HAP-1 (cell line): ENCODE measurements at regions not wholly inside any gene's neighbourhood (a gene's known extent, or its start where the extent isn't known, plus 50 kb on each side); places are given as distances from the start of the nearest gene placed in this dataset.

Experiments
- DNase-seq, 2 experiments: peaks; one replicate each; pipeline ENCODE4 v3.0.0-alpha.2; 2016 to 2020; ENCODE audit warnings: low spot score in 2 of 2
- H3K27me3 ChIP-seq: fragments of 250-450 bp; sonication (Bioruptor Pico); 2 replicates; pipeline ENCODE4 v1.5.1; 2020; ENCODE audit warnings: low read depth, mild to moderate bottlenecking, moderate library complexity
- H3K36me3 ChIP-seq: fragments of 250-450 bp; sonication (Bioruptor Pico); replicated peaks from 2 replicates; pipeline ENCODE4 v1.5.1; 2020; ENCODE audit warnings: mild to moderate bottlenecking
- H3K4me1 ChIP-seq: fragments of 250-450 bp; sonication (Bioruptor Pico); 2 replicates; pipeline ENCODE4 v1.5.1; 2020; ENCODE audit warnings: mild to moderate bottlenecking
- H3K4me3 ChIP-seq: fragments of 250-450 bp; sonication (Bioruptor Pico); 2 replicates; pipeline ENCODE4 v1.5.1; 2020; ENCODE audit warnings: mild to moderate bottlenecking, moderate library complexity
- H3K9me3 ChIP-seq: fragments of 250-450 bp; sonication (Bioruptor Pico); 2 replicates; pipeline ENCODE4 v1.5.1; 2020; ENCODE audit warnings: mild to moderate bottlenecking, moderate library complexity
- in situ Hi-C: fragments of 300-500 bp; cut with MboI; formaldehyde crosslinking; loops from 3 replicates; pipeline ENCODE4 v1.14.3; 2020; ENCODE audit warnings: low sequenced_read_pairs, inconsistent platforms, mixed read lengths

DNA sequence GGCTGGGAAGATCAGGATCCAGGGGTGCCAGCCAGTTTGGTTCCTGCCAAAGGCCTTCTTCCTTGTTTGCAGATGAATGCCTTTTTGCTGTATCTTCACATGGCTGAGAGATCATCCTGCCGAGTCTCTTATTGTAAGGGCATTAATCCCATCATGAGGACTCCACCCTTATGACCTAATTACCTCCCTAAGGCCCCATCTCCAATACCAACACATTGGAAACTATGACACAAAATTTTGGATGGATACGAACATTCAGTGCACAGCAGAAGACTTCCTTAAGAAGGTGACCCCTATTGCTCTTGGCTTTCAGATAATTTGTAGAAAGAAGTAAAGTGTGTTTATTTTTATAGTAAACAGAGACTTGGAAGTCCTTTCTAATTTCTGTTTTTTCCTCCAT is 1164.7 kb upstream of the CDH8 start:
- Histone ChIP-seq H3K4me3 (no peak overlapping the region), H3K4me1 (no peaks in the 10 kb centered on the region), H3K27me3 (no peaks in the 10 kb centered on the region), H3K36me3 (no peaks in the 10 kb centered on the region), H3K9me3 (no peaks in the 10 kb centered on the region)
- in situ Hi-C loops = no loop called here
- no peak for DNase-seq

DNA sequence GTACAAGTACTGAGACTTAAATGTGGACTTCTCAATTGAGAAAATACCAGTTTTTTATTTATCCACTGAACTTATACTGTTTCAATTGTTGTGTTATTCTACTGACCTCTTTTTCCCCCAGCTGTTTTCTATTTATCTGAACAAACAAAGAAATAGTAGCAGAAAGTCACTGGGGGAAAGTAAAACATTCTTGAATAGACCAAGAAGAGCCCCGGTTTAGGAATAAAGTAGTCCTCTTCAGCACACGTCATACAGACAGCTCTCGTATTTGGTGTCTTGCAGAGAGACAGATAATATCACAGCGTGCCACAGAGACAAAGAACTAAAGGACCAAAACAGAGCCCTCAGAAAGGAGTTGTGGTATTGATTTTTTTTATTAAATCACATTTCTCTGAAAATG is 1159.1 kb upstream of the CDH8 start:
- no peaks in the 10 kb centered on the region for H3K27me3 ChIP-seq
- H3K4me3 ChIP-seq = no peak overlapping the region
- H3K9me3 ChIP-seq = no peaks in the 10 kb centered on the region
- in situ Hi-C loops = no loop called here
- no peaks in the 10 kb centered on the region for H3K36me3 ChIP-seq
- H3K4me1 ChIP-seq = peaks cover 4% of the 10 kb centered on the region; the same call in 1 of the 2 replicates
- no peak for DNase-seq

DNA sequence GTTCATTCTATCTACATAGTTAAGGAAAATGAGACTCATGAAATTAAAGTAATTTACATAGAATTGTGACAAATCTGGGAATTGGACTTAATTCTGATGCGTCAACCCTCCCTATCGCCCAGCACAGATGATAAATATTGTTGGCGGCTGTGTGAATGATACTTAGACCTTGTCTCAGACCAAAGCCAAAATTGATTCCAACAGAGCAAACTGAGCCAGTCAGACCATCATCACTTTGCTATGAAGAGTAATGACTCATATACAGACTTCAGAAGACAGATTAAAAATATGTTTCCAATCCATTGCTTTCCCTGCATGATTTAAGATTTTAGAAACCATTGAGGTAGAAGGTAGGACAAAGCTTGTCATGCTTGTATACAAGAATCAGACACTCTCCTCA is 1156.7 kb upstream of the CDH8 start:
- H3K27me3 ChIP-seq = no peaks in the 10 kb centered on the region
- H3K36me3 ChIP-seq = no peaks in the 10 kb centered on the region
- DNase-seq = no peak
- peaks cover 4% of the 10 kb centered on the region; the same call in 1 of the 2 replicates for H3K4me1 ChIP-seq
- in situ Hi-C loops = no loop called here
- H3K9me3 ChIP-seq = no peaks in the 10 kb centered on the region
- H3K4me3 ChIP-seq = no peak overlapping the region

DNA sequence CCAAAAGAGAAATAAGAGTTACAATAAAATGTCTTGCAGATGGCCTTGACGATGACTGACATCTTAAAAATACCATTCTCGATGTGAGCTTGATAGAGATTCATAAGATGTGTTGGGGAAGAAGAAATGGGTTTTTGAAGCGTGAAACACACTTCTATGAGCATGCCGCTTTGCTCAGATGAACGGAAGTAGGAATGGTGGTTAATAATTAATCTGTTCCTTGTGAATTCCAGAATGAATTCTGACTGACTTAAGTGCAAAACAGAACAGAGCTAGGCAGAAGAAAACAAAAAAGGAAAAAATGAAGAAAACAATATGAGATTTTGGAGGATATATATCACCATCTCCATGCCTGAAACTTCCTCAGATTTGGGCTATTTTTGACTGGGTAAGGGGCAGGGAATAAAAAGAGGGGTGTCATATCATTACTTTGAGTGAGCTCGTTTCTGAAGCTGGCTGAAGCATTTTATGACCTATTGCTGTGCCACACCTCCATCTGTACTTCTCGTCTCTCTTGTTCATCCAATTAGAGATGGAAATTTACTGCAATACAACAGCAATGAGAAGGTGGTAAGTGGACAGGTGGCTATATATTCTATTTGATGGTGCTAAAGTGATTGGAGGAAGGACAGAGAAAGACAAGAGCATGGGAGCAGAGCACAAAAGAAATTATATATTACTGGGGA is 1152.0 kb upstream of the CDH8 start:
- Histone ChIP-seq H3K9me3 (no peaks in the 10 kb centered on the region), H3K4me1 (peaks cover 10% of the 10 kb centered on the region), H3K4me3 (no peak overlapping the region), H3K27me3 (no peaks in the 10 kb centered on the region), H3K36me3 (no peaks in the 10 kb centered on the region)
- DNase-seq = no peak
- in situ Hi-C loops = no loop called here

GRCh38 chr16:63187638-63188037 is 1151.4 kb upstream of the CDH8 start:
- Histone ChIP-seq H3K4me3 (no peak overlapping the region), H3K36me3 (no peaks in the 10 kb centered on the region), H3K4me1 (peaks cover 10% of the 10 kb centered on the region), H3K27me3 (no peaks in the 10 kb centered on the region), H3K9me3 (no peaks in the 10 kb centered on the region)
- no peak for DNase-seq
- in situ Hi-C loops = no loop called here

DNA sequence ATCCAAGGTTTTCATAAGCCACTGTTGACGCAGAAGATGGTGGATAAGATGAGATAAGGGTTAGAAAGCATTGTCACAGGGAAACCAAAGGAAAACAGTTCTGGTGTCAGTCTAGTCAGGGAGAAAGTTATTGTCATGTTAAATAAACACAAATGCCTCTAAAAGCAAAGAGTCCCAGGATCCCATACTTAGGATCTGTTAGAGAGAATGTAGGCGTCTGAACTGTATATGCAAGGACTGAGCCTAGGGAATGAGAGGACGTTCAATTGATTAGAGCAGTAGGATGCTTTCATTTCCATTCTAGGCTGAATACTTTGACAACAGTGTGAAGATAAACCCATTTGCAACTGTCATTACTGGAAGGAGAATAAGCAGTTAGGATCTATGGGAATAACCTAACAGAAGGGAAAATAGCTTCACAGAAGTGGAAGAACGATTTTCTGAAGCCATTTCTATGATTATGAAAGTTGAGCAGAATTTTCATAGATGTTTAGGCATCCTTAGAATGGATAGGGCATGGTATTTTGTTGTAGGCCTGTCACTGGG is 1149.1 kb upstream of the CDH8 start:
- peak in 1 of 2 experiments; percentile 72 for DNase-seq
- in situ Hi-C loops = no loop called here
- H3K4me3 ChIP-seq = no peak overlapping the region
- H3K36me3 ChIP-seq = no peaks in the 10 kb centered on the region
- no peaks in the 10 kb centered on the region for H3K27me3 ChIP-seq
- H3K4me1 ChIP-seq = peaks cover 5% of the 10 kb centered on the region
- no peaks in the 10 kb centered on the region for H3K9me3 ChIP-seq

GRCh38 chr16:63183743-63184142 is 1147.5 kb upstream of the CDH8 start:
- Histone ChIP-seq H3K4me3 (no peak overlapping the region), H3K9me3 (no peaks in the 10 kb centered on the region), H3K36me3 (no peaks in the 10 kb centered on the region), H3K4me1 (peaks cover 5% of the 10 kb centered on the region), H3K27me3 (no peaks in the 10 kb centered on the region)
- no peak for DNase-seq
- in situ Hi-C loops = no loop called here

- H3K4me1 ChIP-seq = no peaks in the 10 kb centered on the region
- no peaks in the 10 kb centered on the region for H3K36me3 ChIP-seq
- no peaks in the 10 kb centered on the region for H3K9me3 ChIP-seq
- in situ Hi-C loops = no loop called here
- H3K4me3 ChIP-seq = no peak overlapping the region
- DNase-seq = no peak
- no peaks in the 10 kb centered on the region for H3K27me3 ChIP-seq
Measured at GRCh38 chr16:63175313-63175712, 1139.1 kb upstream of the CDH8 start.

DNA sequence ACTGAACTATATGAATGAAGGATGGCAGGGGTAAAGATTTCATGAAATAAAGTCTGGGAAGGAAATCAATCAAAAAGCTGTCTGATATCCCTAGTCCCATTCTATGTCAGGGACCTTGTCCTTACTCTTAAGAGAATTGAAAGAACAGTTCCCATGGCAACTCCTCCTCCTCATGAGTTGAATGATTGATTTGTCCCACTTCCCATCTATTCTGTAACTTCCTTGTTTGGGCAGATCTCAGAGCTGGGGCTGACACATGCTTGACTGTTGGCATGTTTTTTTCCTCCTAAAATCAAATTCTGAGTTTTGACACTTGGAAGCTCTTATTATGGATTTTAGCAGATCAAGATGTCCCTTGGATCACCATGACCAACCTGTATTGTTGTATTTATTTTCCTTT is 1138.6 kb upstream of the CDH8 start:
- in situ Hi-C loops = no loop called here
- DNase-seq = no peak
- no peaks in the 10 kb centered on the region for H3K36me3 ChIP-seq
- H3K4me1 ChIP-seq = no peaks in the 10 kb centered on the region
- H3K9me3 ChIP-seq = no peaks in the 10 kb centered on the region
- no peaks in the 10 kb centered on the region for H3K27me3 ChIP-seq
- no peak overlapping the region for H3K4me3 ChIP-seq

DNA sequence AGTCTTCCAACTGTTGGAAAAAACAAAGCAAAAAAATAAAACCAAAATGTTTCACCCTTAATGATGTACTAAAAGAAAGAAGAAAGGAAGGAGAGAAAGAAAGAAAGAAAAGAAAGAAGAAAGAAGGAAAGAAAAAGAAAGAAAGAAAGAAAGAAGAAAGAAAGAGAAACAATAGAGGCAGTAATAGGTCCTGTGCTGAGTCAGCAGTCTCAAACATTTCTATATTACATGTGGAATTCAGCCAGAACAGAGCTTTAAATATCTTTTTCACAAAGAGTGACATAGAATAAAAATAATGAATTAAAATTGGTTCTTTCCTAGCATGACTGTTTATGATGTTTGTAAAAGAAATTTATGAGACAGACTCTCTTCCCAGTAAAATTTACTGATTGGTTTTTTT is 1135.3 kb upstream of the CDH8 start:
- Histone ChIP-seq H3K36me3 (no peaks in the 10 kb centered on the region), H3K9me3 (no peaks in the 10 kb centered on the region), H3K4me1 (no peaks in the 10 kb centered on the region), H3K4me3 (no peak overlapping the region), H3K27me3 (no peaks in the 10 kb centered on the region)
- no peak for DNase-seq
- in situ Hi-C loops = no loop called here

- no peaks in the 10 kb centered on the region for H3K27me3 ChIP-seq
- H3K4me1 ChIP-seq = no peaks in the 10 kb centered on the region; the same call in 1 of the 2 replicates
- in situ Hi-C loops = no loop called here
- DNase-seq = no peak
- no peak overlapping the region for H3K4me3 ChIP-seq
- no peaks in the 10 kb centered on the region for H3K36me3 ChIP-seq
- H3K9me3 ChIP-seq = no peaks in the 10 kb centered on the region
Measured at GRCh38 chr16:63169100-63169499, 1132.9 kb upstream of the CDH8 start.

GRCh38 chr16:63157818-63158217 is 1121.6 kb upstream of the CDH8 start:
- H3K4me3 ChIP-seq = no peak overlapping the region
- no peak for DNase-seq
- H3K9me3 ChIP-seq = no peaks in the 10 kb centered on the region
- in situ Hi-C loops = no loop called here
- H3K27me3 ChIP-seq = no peaks in the 10 kb centered on the region
- H3K4me1 ChIP-seq = no peaks in the 10 kb centered on the region
- H3K36me3 ChIP-seq = no peaks in the 10 kb centered on the region

DNA sequence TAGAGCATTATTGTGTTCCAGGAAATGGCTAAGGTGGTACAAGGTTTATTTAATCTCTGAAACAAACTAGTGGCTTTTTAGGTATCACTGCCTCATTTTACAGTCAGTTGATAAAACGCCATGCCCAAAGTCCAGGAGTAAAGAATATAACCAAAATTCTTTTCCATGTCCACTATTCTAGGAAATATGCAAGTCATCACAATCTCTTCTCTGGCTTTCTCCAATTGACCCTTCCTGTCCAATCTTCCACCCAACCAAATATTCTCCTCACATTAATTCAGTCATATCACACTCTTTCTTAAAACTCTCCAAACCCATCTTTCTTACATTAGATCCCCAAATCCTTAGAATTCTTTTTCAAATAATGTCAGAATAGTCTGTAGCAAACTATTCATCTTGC is 1110.0 kb upstream of the CDH8 start:
- Histone ChIP-seq H3K4me3 (no peak overlapping the region), H3K4me1 (no peaks in the 10 kb centered on the region), H3K27me3 (no peaks in the 10 kb centered on the region), H3K9me3 (no peaks in the 10 kb centered on the region), H3K36me3 (no peaks in the 10 kb centered on the region)
- in situ Hi-C loops = no loop called here
- DNase-seq = no peak

- no peak for DNase-seq
- Histone ChIP-seq H3K36me3 (no peaks in the 10 kb centered on the region), H3K9me3 (no peaks in the 10 kb centered on the region), H3K27me3 (no peaks in the 10 kb centered on the region), H3K4me1 (no peaks in the 10 kb centered on the region), H3K4me3 (no peak overlapping the region)
- in situ Hi-C loops = no loop called here
Measured at GRCh38 chr16:63145411-63145810, 1109.2 kb upstream of the CDH8 start.

DNA sequence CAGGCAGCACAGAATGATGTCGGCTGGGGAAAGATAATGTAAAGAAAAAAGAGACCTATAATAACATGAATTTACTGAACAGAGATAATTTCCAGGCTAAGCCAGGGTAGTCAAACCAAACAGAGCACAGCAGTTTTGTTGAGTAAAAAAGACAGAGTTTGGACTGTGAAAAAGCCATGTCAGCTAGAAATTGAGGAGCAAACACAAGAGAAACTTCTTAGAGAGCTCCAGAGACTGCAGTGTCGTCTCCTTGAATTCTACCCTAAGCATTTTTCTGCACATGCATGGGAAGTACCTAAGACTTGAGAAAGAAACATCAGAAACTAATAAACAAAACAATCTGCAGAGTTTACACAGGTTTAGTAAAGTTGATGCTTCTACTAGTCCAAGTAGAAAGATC is 1098.8 kb upstream of the CDH8 start:
- Histone ChIP-seq H3K27me3 (no peaks in the 10 kb centered on the region), H3K4me3 (no peak overlapping the region), H3K9me3 (no peaks in the 10 kb centered on the region), H3K36me3 (no peaks in the 10 kb centered on the region), H3K4me1 (no peaks in the 10 kb centered on the region; the same call in 1 of the 2 replicates)
- no peak for DNase-seq
- in situ Hi-C loops = no loop called here
